GM12875 (cell line): ENCODE measurements at regions not wholly inside any gene's neighbourhood (a gene's known extent, or its start where the extent isn't known, plus 50 kb on each side); places are given as distances from the start of the nearest gene placed in this dataset.

ENCODE experiments used
- H3K4me3 ChIP-seq: one replicate; pipeline ENCODE4 v1.5.1; 2011; ENCODE audit warnings: low read depth, low read length, control low read depth
- TF ChIP-seq, protein P1 (sequence below): IDR thresholded peaks from 2 replicates; pipeline ENCODE4 v1.5.1; 2011; ENCODE audit warnings: low read depth, mild to moderate bottlenecking, control low read depth, inconsistent platforms, low read length, moderate library complexity, borderline replicate concordance; ENCODE audit not compliant: insufficient read depth

DNA sequence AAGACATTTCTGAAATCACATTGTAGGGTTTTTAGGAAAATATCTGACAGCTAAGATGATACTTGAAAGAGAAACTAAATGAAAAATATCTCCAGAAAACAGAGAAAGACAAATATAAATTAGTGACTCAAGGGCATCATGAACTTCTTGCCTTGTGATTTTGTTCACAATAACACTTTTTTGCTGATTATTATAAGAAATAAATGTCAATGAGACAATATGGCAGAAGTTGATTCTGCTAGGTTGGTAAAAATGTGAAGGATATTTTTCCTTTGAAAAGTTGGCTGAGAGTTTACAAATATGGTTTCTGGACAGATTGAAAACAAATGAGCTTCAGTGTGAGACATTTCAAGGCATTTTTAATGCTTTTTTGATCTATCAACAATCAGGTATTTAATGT, 1631.2 kb upstream of the ACVR2A start:
- TF ChIP-seq, protein P1, sequence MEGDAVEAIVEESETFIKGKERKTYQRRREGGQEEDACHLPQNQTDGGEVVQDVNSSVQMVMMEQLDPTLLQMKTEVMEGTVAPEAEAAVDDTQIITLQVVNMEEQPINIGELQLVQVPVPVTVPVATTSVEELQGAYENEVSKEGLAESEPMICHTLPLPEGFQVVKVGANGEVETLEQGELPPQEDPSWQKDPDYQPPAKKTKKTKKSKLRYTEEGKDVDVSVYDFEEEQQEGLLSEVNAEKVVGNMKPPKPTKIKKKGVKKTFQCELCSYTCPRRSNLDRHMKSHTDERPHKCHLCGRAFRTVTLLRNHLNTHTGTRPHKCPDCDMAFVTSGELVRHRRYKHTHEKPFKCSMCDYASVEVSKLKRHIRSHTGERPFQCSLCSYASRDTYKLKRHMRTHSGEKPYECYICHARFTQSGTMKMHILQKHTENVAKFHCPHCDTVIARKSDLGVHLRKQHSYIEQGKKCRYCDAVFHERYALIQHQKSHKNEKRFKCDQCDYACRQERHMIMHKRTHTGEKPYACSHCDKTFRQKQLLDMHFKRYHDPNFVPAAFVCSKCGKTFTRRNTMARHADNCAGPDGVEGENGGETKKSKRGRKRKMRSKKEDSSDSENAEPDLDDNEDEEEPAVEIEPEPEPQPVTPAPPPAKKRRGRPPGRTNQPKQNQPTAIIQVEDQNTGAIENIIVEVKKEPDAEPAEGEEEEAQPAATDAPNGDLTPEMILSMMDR, result no peak
- no peak overlapping the region for H3K4me3 ChIP-seq

DNA sequence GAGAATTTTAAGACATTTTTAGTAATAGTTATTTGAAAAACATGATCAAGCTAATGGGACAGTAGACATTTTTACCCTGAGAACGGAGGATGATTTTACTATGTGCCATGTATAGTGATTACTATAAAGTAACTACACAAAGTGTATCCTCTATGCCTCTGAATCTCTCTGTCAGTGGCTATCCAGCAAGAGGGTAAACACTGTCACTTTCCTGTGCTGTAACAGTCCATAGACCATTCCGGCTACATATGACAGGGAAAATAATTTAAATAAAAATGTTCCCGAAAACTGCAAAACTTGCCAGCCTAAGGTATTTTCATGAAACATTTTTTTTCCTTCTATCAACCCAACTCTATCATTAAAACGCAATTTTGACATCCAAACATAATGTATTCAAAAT, 1632.2 kb upstream of the ACVR2A start:
- no peak overlapping the region for H3K4me3 ChIP-seq
- TF ChIP-seq, protein P1, result no peak

DNA sequence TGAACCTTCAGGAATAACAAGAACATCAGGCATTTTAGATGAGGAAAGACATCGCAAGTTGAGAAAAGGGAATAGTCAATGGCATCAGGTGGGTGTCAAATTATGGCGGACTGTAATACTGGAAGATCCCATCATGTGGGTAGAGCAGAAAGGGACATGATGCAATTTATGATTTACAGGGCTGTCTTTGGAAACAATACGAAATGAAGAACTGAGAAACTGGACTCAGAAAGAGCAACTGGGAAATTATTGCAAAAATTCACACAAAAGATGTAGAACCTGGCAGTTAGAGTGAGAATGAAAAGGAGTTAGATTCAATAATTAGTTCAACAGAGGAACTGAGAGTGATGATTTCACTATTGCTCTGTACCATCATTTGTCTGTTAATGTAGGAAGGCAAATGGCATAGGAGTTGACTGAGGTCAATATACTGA, 1635.0 kb upstream of the ACVR2A start:
- TF ChIP-seq, protein P1, result no peak
- no peak overlapping the region for H3K4me3 ChIP-seq

DNA sequence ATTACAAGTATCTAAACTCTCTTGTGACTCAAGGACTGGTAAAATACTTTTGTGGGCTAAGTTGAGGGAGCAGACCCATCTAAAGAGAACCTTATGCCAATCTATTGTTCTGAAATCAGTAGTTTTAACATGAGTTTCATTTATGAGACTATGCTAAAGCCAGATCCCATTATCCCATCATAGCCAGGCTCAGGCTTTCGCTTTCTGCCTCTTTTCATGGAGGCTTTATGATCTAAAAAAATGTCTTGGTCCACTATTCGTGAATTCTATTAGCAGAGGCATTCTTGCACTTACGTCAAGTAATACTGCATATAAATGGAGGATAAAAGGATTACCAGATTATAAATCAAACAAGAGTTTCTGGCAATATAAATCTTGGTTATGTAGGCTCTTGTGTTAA, 1636.9 kb upstream of the ACVR2A start:
- TF ChIP-seq, protein P1, result no peak
- no peak overlapping the region for H3K4me3 ChIP-seq

DNA sequence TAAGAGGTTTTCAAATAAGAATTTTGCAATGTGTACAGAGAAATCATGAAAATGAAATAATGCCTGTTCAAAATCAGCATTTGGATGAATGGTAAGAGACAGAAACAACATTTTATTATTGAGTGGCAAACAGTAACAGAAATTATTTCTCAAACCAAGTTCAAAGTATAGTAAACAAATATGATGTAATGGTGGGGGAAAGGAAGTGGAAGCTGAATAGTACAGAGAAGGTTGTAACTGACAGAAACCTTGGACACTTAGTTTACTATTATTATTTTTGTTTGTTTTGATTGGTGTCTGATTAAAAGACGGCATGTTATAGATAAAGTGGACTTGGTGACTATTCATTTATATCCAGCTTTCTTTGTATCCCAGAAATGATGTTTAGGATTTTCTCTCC, 1637.4 kb upstream of the ACVR2A start:
- no peak overlapping the region for H3K4me3 ChIP-seq
- TF ChIP-seq, protein P1, result no peak

DNA sequence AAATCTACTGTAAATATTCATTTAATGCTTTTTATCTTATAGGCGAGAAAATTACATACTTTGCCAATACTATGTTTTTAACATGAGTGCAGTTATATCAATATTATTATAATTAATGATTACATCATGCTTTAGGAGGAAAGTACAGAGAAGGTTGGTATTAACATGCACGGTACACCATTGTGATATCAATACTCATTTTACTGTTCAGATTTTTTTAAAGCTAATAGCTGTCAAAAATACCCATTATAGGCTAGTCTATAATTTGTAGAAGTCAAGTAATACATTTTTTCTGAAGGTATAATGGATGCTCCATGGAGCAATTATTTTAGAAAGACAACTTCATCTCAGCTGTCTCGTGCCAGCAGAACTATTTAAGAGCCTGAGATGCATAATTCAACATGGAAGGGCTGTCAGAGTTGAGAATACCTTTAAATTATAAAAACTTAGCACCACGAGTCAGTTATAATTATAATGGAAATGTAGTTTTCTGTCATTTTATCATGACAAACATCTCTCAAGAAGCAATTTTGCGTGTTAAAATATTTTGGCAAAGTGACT, 1641.7 kb upstream of the ACVR2A start:
- TF ChIP-seq, protein P1, result no peak
- no peak overlapping the region for H3K4me3 ChIP-seq

DNA sequence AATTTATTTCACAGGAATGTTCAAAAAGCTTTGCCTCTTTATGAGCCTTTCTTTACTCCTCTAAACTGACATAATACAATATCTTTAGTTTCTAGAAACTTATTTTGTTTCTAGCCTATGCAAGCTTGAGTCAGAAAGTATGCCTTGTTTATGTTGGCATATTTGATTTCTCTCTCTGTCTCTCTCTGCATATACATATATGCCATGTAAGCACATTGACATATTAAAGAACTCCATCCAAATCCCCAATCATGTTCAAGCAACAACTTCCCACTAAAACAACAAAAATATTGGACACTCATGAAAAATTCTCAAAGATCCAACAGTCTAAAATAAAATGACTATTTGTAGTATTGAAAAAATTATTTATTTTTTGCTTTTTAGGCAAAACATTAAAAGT, 1651.2 kb upstream of the ACVR2A start:
- TF ChIP-seq, protein P1, result no peak
- no peak overlapping the region for H3K4me3 ChIP-seq
